GM21360 (cell line): ENCODE measurements at regions not wholly inside any gene's neighbourhood (a gene's known extent, or its start where the extent isn't known, plus 50 kb on each side); places are given as distances from the start of the nearest gene placed in this dataset.
"Not testable (repeated sequence)": the region's sequence is repeated elsewhere in the genome, so short reads cannot be mapped to it uniquely, and the experiment has no call there.

ENCODE experiments used
- ATAC-seq: cut with Tn5 transposase; IDR thresholded peaks from one replicate; pipeline ENCODE4 v1.9.1; 2021; ENCODE audit warnings: mild to moderate bottlenecking, moderate library complexity; ENCODE audit not compliant: unreplicated experiment

GRCh38 chr2:138881126-138881525 is 100.9 kb upstream of the NXPH2 start:
- ATAC-seq: no peak

- no peak for ATAC-seq
These were observed 99.7 kb upstream of the NXPH2 start for GRCh38 chr2:138879931-138880330.

GRCh38 chr2:138877421-138877820 is 97.2 kb upstream of the NXPH2 start:
- no peak for ATAC-seq

GRCh38 chr2:138874251-138874650 is 94.1 kb upstream of the NXPH2 start:
- ATAC-seq: no peak

- not testable (repeated sequence) for ATAC-seq
These were observed 91.9 kb upstream of the NXPH2 start for GRCh38 chr2:138872116-138872515.

GRCh38 chr2:138871312-138871711 is 91.1 kb upstream of the NXPH2 start:
- no peak for ATAC-seq

- ATAC-seq: no peak
These were observed 87.2 kb upstream of the NXPH2 start for GRCh38 chr2:138867341-138867740.

GRCh38 chr2:138866797-138867196 is 86.6 kb upstream of the NXPH2 start:
- no peak for ATAC-seq

- ATAC-seq: no peak
These were observed 73.6 kb upstream of the NXPH2 start for GRCh38 chr2:138853761-138854160.

GRCh38 chr2:138853296-138853695 is 73.1 kb upstream of the NXPH2 start:
- ATAC-seq: no peak

GRCh38 chr2:138846216-138846821 is 66.1 kb upstream of the NXPH2 start:
- ATAC-seq: peak; percentile 97

- no peak for ATAC-seq
These were observed 62.2 kb upstream of the NXPH2 start for GRCh38 chr2:138842341-138842740.

- no peak for ATAC-seq
These were observed 61.3 kb upstream of the NXPH2 start for GRCh38 chr2:138841459-138841858.

- ATAC-seq: no peak
These were observed 58.8 kb upstream of the NXPH2 start for GRCh38 chr2:138838851-138839620.

- no peak for ATAC-seq
These were observed 51.5 kb upstream of the NXPH2 start for GRCh38 chr2:138831691-138832090.

GRCh38 chr2:138831154-138831553 is 51.0 kb upstream of the NXPH2 start:
- no peak for ATAC-seq

GRCh38 chr2:138830547-138830946 is 50.4 kb upstream of the NXPH2 start:
- ATAC-seq: no peak
